ENCODE measurements at regions not wholly inside any gene's neighbourhood (a gene's known extent, or its start where the extent isn't known, plus 50 kb on each side); places are given as distances from the start of the nearest gene placed in this dataset.

DNA sequence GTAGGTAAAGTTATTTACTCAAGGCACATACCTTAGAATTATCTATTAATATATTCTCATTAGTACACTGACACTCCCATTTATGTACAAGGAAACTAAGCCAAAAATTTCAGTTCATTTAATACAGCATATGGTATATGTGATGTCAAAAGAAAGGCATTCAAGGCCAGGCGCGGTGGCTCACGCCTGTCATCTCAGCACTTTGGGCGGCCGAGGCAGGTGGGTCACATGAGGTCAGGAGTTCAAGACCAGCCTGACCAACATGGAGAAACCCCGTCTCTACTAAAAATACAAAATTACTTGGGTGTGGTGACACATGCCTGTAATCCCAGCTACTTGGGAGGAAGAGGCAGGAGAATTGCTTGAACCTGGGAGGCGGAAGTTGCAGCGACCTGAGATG lies 435.2 kb downstream of the GBE1 start:
- H3K4me3 ChIP-seq (ENCODE audit: low read length) = no peak overlapping the region
- no peak for TF ChIP-seq ZNF274 (IDR thresholded peaks at IDR 0.05; ENCODE audit: low read depth, low read length)

DNA sequence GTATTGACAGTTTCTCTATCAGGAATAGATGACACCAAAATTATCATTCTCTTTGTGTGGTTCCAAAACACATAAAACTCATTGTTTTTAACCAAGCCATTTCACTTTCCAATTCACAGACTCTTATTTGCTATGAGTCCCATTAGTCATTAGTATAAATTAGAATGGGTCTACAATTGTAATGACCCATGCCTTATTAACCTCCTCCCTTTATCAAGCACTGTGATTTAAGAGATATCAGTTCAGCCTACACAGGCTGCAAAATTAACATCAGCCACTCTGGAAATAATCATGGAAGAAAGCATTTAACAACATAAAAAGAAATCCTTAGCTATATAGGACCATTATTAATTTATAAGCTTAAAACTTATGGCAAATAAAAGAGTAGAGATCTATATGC lies 440.6 kb downstream of the GBE1 start:
- no peak for TF ChIP-seq ZNF274 (IDR thresholded peaks at IDR 0.05; ENCODE audit: low read depth, low read length)
- no peak overlapping the region for H3K4me3 ChIP-seq (ENCODE audit: low read length)

DNA sequence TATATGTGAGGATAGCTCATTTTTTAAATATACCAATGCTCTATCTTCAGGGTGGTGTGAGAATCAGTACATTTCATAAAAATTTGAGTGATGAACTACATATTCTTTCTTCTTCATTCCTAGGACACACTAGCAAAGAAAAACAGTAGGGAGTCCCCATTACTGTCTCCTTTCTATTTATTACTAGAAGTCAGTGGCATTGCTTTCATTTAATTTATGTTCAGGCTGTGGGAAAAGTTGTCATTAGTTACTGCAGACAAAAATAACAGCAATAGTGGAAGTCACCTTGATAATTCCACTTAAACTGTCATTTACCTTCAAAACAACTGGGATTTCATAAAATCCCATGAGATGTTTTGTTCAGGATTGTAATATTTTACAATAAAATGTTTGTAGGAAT lies 446.4 kb downstream of the GBE1 start:
- TF ChIP-seq ZNF274 (IDR thresholded peaks at IDR 0.05; ENCODE audit: low read depth, low read length) = no peak
- no peak overlapping the region for H3K4me3 ChIP-seq (ENCODE audit: low read length)

DNA sequence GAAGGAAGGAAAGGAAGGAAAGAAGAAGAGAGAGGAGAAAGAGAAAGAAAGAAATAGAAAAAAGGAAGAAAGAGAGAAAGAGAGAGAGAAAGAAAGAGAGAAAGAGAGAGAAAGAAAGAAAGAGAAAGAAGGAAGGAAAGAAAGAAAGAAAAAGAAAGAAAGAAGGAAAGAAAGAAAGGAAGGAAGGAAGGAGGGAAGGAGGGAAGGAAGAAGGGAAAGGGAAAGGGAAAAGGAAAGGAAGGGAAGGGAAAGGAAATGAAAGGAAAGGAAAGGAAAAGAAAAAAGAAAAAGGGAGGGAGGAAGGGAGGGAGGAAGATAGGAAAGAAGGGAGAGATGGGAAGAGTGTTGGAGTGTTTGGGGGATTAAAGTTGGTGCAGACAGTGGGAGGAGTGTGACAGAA lies 450.1 kb downstream of the GBE1 start:
- no peak for TF ChIP-seq ZNF274 (IDR thresholded peaks at IDR 0.05; ENCODE audit: low read depth, low read length)
- H3K4me3 ChIP-seq (ENCODE audit: low read length) = no peak overlapping the region

DNA sequence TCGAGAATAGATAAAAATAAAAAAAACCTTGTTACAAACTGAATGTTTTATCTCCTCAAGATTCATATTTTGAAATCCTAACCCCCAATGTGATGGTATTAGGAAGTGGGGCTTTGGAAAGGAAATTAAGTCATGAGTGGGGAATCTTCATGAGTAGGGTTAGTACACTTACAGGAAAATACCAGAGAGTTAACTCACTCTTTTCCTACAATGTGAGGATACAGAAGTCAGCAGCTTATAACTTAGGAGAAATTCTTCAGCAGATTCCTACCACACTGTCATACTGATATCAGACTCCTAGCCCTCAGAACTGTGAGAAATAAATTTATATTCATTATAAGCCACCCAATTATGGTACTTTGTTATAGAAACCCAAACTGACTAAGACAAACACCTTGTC lies 453.1 kb downstream of the GBE1 start:
- H3K4me3 ChIP-seq (ENCODE audit: low read length) = no peak overlapping the region
- TF ChIP-seq ZNF274 (IDR thresholded peaks at IDR 0.05; ENCODE audit: low read depth, low read length) = no peak

DNA sequence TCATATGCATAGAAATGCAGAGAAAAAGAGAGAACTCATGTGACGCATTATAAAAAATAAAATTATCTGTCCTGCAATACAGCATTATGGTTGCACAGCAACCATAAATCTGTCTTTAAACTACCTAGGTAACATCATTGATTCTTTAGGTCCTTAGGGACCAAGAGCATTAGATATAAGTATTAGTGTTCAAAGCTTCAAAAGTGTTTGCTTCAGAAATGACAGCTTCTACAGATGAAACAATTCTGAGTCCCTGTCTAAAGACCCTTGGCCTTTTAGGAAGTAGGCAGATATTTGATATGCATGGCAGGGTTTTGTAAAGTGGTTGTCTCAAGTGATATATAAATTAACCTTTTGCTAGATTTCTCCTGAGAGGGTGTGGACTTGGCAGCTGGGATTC lies 454.2 kb downstream of the GBE1 start:
- no peak for TF ChIP-seq ZNF274 (IDR thresholded peaks at IDR 0.05; ENCODE audit: low read depth, low read length)
- no peak overlapping the region for H3K4me3 ChIP-seq (ENCODE audit: low read length)

DNA sequence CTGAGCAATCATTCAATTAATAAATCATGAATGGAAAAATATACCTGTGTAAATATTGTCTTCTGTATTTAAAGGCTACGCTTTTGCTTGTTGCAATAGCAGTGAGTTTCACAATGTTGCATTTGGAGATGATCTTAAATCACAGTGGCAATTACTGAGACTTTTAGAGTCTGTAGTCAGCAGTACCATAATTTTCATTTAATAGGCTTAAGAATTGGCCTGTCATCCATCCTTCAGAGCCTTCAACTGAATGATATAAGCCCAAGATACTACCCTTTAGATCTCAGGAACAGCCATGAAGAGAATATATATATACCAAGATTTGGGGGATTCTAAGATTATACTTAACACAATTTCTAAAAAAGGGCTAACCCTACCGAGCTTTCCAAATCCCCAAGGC lies 458.1 kb downstream of the GBE1 start:
- no peak overlapping the region for H3K4me3 ChIP-seq (ENCODE audit: low read length)
- TF ChIP-seq ZNF274 (IDR thresholded peaks at IDR 0.05; ENCODE audit: low read depth, low read length) = no peak

DNA sequence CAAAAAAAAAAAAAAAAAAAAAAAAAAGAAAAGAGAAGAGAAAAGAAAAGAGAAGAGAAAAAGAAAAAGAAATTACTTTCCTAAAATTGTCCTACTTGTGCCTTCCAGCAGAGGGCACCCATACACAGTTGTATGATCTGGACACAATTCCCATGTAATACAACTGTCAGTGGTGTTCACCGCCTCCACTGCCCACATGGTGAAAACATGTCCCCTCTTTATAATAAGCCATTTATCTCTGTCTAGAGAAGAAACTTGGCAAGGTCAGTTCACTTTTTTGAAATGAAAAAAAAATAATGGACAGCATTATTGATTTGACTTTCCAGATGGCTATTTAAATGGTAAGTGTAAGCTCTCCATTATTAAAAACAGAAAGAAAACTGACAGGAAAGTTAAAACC lies 459.4 kb downstream of the GBE1 start:
- no peak overlapping the region for H3K4me3 ChIP-seq (ENCODE audit: low read length)
- no peak for TF ChIP-seq ZNF274 (IDR thresholded peaks at IDR 0.05; ENCODE audit: low read depth, low read length)

DNA sequence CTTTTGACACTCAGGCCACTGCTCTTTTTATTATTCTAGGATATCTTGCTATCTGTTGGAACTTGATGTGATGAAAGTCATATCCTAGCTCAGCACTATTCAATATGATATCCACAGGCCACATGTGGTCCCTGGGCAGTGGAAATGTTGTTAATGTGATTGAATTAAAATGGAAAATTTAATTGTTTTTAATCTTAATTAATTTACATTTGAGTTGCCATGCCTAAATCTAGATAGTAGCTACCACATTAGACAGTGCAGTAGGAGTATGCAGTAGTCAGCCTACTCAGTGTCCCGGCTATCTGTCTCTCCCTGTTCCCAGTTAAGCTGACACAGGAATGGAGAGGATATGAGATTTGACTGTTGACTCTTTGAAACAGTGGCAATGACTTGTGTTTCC lies 460.2 kb downstream of the GBE1 start:
- no peak for TF ChIP-seq ZNF274 (IDR thresholded peaks at IDR 0.05; ENCODE audit: low read depth, low read length)
- no peak overlapping the region for H3K4me3 ChIP-seq (ENCODE audit: low read length)

DNA sequence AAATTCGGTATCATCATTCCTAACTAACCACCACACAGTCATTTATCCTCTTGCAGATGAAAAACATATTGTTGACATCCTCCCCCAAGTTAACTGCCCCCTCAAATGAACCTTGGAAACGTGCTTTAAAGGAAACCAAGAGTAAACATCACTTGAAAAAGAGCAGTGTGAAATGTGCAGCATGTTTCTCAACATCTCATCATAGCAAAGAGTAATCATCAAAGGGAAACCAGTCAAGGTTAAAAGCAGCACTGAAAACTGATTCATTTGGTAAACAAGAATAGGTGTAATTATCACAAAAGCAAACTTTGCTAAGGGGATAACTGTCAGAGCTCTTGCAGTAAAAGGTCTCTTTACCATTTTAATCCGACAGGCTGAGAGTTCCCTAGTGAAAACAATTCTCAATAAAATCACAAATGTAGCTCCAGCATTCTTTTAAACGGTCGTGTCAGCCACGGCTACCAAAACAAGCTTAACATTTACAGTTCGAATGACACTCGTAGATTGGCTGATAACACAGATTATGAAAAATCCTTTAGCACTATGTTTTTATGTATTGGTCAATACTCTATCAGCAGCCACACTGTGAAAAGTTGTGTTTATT lies 461.0 kb downstream of the GBE1 start:
- TF ChIP-seq ZNF274 (IDR thresholded peaks at IDR 0.05; ENCODE audit: low read depth, low read length) = no peak
- no peak overlapping the region for H3K4me3 ChIP-seq (ENCODE audit: low read length)

DNA sequence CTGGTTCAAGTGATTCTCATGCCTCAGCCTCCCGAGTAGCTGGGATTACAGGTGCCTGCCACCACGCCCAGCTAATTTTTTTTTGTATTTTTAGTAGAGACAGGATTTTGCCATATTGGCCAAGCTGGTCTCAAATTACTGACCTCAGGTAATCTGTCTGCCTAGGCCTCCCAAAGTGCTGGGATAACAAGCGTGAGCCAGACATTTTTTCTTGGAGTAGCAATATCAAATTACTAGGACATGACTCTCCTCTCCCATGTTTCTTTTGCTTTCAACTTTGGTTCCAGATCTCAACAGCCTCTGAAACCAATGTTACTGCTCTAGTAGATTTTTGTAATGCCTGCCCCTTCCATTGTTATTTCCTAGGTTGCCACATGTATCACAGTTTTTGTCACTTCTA lies 462.0 kb downstream of the GBE1 start:
- no peak overlapping the region for H3K4me3 ChIP-seq (ENCODE audit: low read length)
- TF ChIP-seq ZNF274 (IDR thresholded peaks at IDR 0.05; ENCODE audit: low read depth, low read length) = no peak

DNA sequence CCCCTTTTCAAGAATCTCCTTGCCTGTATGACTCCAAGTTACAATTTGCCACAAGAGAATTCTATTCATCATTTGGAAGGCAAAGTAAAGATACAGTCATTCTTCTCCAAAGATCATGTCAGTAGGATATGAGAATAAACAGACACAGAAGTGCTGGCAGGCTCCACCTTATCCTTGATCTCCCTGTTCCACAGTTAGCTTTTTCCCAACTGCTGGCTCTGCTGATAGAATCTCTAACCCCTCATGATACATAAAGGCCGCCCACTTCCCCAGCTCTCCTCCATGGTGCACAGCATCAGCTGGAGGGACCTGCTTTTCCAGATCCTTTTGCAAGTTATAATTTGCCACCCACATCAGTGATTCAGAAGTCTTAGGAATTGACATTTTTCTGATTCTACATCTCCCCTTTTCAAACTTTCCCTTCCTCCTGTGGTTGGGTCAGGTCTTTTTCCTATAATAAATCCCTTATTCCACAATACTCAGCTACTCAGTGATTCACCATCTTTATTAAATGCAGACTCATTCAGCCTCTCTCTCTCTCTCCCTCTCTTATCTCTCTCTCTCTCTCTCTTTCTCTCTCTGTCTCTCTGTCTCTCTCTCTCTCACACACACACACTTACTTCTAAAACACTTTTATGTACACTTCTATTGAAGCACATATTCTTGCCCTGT lies 465.4 kb downstream of the GBE1 start:
- H3K4me3 ChIP-seq (ENCODE audit: low read length) = no peak overlapping the region
- TF ChIP-seq ZNF274 (IDR thresholded peaks at IDR 0.05; ENCODE audit: low read depth, low read length) = no peak

DNA sequence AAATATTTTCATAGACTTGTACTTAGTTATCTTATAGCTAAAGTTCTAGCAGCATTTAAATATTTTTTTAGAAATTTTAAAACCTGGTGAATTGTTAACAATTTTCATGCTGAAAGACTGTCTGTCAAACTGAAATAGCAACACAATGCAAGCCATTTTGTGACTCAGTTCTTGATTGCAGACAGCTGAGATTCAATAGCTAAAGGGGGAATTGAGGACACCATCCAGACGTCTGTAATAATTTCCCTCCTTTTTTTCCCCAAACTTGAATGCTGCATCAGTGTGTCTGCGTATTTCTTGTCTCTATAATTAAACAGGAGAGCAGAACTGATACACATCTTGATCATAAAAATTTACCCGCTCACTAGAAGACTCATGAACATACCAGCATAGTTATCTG lies 468.3 kb downstream of the GBE1 start:
- TF ChIP-seq ZNF274 (IDR thresholded peaks at IDR 0.05; ENCODE audit: low read depth, low read length) = no peak
- no peak overlapping the region for H3K4me3 ChIP-seq (ENCODE audit: low read length)

DNA sequence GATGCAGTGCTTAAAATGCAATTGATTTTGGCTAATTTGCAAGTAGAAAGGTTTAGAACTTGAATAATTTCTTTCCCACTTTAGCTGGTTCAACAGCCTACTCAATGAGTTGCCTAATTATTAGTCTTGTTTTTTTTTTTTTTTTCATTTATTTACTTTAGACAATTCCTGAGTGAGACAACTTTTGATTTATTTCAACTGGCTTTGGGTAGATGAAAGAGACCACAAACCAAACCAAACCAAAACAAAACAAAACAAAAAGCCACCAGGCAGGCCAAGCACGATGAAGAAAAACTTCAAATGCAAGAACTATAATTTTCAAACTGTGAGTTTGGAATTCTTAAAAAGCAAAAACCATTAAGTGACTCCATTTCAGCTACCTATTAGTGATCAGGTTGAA lies 469.9 kb downstream of the GBE1 start:
- TF ChIP-seq ZNF274 (IDR thresholded peaks at IDR 0.05; ENCODE audit: low read depth, low read length) = no peak
- no peak overlapping the region for H3K4me3 ChIP-seq (ENCODE audit: low read length)

DNA sequence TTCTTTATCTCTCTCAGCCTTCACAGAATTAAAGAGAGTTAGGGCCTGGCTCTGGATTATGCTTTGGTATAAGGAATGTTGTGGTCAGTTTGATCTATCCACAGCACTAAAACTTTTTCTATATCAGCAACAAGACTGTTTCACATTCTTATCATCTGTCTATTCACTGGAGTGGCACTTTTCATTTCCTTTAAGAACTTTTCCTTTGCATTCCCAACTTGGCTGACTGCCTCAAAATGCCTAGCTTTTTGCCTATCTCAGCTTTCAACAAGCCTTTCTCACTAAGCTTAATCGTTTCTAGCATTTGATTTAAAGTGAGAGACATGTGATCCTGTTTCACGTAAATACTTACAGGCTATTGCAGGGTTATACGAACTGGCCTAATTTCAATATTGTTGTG lies 471.8 kb downstream of the GBE1 start:
- no peak for TF ChIP-seq ZNF274 (IDR thresholded peaks at IDR 0.05; ENCODE audit: low read depth, low read length)
- H3K4me3 ChIP-seq (ENCODE audit: low read length) = no peak overlapping the region
